GM18498 (cell line): ENCODE measurements at regions not wholly inside any gene's neighbourhood (a gene's known extent, or its start where the extent isn't known, plus 50 kb on each side); places are given as distances from the start of the nearest gene placed in this dataset.
A peak's percentile ranks its signal among the peaks of the same experiment; 100 is the strongest.

Source experiments
- ATAC-seq: cut with Tn5 transposase; IDR thresholded peaks from one replicate; pipeline ENCODE4 v1.9.1; 2021; ENCODE audit warnings: mild to moderate bottlenecking, moderate library complexity; ENCODE audit not compliant: unreplicated experiment

DNA sequence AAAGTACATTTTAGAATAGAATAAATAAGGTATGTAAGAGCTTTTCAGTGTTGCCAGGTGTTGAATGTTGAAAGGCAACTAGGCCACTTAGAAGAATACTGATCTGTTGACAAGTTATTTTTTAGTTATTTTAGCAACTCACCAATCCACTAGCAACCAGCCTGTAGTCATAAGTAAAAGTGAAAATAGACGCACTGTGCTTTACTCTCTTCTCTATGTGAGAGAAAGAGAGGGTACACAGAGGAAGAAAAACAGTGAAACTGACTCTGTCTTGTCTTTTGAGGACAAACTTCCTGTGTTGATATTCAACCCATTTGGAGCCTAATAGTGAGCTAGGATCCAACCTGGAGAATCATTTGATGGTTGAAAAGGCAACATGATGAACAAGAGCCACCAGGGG is 327.1 kb upstream of the GOLIM4 start:
- ATAC-seq = peak; percentile 51

DNA sequence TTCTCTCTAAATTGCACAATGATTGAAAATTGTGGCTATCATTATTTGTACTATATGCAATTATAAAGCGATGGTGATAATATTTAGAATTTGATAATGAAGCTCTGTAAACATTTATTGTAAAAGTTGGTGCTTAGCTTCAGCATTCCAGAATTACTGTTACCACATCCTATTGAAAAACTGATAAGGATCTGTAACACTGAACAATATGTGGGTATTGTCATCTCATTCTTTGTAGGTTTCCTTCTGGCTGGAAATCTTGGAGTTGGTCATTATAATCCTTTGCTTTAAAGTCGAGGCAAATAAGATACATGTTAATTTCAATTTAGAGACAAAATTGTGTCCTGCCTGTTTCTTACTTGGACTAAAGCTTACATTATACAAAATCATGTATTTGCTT is 323.4 kb upstream of the GOLIM4 start:
- no peak for ATAC-seq

DNA sequence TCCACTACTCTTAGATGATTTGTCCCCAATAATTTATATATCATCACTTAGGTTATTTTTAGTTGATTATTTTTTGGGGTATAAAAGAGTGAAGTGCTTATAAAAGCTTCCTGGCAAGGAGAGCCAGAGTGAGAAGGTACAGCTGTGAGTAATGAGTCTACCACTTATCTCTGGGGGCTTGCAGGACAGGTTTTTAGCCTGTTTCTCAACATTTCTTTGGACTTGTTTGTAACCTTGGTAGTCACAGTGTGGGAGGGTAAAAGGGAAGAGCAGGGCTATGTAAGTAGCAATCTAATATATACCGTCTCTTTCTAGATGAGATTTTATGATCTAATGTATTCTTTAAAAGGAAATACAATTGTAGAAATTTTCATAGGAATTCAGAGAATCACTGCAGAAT is 321.3 kb upstream of the GOLIM4 start:
- no peak for ATAC-seq

DNA sequence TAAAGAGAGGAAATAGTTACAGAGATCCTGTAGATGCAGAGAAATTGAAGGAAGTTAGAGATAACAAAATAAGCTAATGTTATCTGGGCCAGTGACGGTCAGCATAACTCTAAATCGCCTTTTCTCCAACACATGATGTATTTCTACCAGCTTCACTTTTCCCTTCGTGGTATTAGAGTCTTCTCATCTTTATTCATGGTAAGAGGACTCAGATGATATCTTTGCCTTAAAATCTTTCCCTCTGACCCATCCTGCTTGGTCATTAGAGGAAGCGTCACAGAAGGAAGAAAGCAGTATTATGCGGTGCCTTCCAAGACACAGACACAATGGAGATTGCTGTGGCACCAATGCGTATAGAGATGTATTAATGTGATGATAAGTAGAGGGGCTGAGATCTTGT is 320.7 kb upstream of the GOLIM4 start:
- ATAC-seq = no peak

DNA sequence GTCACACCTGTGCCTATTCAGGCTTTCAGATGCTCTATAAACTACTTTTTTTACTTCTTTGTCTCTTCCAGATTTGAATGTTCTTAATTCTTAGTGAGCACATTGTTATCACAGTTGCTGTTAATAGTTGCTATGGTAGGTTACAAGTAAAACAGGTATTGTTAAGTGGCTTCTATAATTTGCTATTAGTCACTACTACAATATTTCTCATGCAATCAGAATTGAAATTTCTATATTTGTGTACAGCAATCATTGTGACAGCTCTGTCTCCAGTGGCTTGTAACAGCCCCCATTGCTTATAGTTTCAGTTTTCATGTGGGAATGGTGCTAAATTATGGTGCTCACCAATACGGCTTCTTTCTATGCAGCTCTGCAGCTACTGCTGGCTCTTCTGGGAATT is 318.4 kb upstream of the GOLIM4 start:
- no peak for ATAC-seq

DNA sequence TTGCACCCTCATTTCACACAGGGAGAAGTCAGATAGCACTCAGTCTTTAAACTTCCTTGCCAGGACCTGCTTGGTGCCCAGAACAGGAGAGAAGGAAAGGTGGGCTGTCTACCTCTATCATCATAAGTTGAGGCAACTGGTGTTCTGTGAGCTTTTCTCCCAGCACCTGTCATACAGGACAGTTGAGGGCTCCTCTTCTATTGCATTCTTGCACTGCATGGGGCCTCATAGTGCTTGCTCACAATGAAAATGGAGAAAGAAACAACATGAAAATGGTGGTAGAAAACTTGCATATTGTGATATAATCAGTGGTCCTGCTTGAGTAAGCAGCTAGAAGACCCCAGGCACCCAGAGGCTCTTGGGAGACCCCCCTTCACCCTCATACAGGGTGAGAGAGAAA is 311.7 kb upstream of the GOLIM4 start:
- ATAC-seq = no peak

DNA sequence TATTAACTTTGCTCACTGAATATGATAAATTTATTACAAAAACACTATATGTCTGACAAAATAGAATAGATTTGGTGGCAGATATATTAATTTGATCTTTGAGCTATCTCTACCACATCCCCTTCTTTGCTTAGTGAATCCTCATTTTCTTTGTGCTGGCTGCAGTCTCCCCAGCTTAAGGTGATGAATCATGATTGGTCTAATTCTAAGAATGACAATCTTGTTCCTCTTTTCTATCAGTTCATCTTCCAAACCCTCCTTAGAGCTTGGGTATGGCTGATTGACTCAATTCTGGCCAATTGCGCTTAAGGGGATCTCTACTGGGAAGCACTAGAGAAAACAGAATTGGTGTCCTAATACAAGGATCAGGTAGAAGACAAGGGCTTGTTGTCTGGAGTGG is 309.6 kb upstream of the GOLIM4 start:
- no peak for ATAC-seq

DNA sequence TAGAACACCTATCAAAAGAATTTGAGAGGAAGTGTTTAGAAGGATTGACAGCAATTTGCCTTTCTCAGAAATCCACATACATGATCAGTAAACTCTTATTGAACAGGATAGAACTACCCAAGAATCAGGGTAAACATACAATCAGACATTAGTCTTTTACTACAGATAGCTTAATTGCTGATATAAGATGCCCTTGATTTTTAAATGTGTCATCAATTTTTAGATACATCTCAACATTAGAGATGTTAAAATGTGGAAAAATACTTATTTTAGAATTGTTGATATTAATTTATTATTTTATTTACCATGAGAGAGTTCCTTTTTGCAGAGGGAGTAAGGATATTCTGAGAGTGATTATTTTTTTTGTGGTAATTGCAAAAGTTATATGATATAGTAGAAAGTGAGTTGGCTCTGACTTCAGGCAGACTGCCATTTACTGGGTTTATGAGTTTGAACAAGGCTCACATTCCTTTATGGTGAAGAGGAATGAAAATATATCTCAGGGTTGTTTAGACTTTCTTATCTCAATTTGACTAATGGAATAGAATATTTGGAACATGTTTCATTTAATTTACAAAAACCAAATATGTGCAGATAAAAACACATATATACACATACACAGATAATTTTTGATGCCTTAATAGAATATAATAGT is 302.8 kb upstream of the GOLIM4 start:
- no peak for ATAC-seq

DNA sequence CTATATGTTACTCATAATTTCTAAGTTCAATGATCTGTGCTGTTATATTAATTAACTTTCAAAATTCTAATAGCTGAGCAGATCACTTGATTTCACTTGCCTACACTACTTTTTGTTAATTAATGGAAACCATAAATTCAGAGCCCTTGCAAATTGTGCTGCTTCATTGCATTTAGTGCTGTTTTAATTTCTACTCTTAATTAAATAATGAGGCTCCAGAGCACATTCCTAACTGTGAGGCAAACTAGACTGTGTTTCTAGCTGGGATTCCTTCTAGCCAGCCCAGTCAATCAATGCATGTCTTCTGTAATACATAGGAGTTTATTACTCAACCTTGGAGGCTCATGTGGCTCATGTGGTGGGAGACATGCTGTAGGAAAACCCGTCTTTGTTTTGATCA is 301.1 kb upstream of the GOLIM4 start:
- no peak for ATAC-seq

DNA sequence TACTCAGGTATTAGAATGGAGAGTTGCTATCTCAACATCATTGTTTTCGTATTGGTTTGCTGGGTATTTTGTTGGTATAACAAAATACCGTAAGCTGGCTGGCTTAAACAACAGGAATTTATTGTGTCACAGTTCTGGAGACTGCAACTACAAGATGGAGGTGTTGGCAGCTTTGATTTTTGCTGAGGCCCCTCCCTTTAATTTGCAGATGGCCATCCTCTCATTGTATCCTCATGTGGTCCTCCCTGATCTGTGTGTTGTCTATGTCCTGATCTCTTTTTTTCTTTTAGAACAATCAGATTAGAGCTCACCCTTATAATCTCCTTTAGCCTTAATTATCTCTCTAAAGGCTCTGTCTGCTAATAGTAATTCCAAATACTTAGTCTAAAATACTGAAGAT is 299.8 kb upstream of the GOLIM4 start:
- ATAC-seq = no peak

DNA sequence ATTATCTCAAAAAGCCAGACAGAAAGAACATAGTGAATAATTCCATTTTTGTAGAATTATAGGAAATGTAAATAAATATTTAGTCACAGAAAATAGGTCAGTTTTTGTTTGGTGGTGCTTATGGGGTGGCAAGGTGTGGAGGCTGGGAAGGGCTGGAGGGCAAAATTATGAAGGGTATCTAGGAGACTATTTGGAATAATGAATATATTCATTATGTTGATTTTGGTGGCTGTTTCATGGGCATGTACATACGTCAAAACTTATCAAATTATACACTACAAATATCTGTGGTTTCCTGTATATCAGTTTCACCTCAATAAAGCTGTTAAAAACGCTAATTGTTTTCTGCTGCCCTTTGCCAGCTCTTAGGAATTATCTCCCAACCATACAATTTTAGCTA is 298.7 kb upstream of the GOLIM4 start:
- ATAC-seq = no peak

DNA sequence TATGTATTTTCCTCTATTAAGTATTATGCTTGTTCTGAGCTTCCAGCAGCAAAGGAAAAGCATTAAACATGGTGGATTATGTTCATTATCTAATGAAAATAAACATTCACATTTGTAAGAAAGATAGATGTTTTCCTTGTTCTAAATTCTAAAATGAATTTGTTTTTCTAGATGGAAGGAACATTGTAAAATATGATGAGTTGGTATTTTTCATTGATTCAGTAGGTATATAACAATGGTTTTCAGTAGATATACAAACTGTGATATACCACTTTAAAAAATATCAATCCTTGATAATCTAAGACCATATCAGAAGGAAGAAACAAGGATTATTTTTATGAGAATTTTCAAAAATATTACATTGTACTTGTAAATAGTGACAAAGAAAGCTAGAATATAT is 290.6 kb upstream of the GOLIM4 start:
- ATAC-seq = no peak

DNA sequence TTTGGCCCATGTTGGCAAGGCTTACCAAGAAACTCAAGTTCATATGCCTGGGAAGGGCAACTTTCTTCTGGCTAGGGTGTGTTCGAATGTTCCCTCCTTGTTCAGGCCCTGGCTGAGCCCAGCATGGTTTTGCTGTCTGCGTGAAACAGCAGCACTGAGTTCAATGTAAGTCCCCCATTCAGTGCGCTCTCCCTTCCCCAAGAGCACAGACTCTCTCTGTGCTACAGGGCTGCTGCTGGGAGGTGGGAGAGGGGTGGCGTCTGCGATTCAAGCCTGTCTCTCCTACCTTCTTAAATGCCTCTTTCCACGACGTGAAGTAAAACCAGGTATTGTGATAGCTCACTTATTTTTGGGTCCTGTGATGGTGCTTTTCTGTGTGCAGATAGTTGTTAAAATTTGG is 289.3 kb upstream of the GOLIM4 start:
- no peak for ATAC-seq

DNA sequence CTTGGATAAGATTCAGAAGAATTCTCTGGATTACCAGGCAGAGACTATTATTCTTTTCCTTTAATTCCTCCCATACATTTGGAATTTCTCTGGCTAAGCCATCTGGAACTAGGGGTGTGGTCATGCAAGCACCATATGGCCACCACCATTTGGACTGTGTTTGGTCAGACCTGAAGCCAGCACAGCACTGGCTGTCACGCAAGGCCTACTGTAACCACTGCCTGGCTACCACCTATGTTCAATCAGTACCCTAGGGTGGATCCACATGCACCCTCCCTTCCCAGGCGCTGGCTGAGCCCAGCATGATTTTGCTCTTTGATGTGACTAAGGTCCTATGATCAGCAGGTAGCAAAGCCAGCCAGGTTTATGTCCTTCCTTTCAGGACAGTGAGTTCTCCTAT is 287.8 kb upstream of the GOLIM4 start:
- no peak for ATAC-seq

DNA sequence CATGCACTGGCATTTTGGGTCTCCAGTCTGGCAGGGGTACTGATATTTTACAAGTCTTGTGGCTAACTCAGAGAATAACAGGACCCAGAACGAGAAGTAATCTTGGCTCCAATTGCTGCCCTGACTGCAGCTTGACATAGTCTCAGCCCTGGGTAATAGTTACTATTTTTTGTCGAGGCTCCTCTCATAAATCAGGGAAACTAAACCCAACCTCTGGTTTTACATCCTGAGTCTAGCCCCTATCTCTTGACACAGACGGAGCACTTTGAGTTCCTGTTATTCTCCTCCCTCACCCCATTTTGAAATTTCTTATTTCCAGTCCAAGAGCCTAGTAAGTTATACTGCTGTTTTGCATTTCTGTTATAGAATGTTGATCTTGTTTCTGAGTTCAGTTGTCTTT is 276.1 kb upstream of the GOLIM4 start:
- ATAC-seq = no peak

DNA sequence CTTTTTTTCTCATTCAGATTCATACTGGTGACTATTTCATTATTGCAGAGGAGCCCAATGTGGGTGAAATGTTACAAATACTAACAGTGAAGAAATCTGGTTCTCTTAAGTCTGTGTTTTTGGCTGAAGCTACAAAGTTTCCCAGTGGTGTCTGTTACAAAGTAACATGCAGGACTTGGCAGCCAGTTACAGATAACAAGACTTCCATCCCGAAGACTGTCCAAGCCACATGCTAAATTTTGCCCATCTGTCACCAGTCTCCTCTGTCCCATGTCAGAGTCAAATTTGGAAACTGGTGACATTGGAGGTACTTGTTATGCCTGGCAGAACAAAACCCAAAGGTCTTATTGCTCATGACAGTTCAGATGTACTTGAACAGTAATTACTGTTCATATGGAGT is 269.2 kb upstream of the GOLIM4 start:
- no peak for ATAC-seq

DNA sequence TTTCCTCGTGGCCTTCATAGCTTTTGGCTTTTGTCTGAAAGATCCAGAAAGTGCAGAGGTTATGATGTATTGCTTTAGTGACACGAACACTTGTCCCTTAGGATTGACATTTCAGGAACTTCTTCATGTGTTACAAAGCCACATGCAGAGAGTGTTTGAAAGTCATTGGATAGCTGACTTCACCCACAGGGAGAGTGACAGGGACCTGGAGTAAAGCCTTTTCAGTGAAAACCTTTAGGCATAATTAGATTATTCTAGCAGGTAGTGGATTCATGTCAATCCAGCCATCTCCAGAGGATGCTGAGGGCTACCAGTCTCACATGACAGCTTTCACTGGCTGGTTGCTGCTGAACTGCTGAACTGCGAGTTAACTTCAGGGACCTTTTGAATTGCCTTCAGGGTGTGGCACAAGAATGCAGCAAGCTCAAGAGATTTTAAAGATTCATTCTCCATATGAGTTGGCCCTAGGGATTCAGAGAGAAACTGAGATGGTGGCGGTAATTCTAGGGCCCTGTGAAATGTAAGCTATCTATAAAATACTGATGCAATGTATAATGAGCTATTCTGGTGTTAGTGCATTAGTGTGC is 267.0 kb upstream of the GOLIM4 start:
- no peak for ATAC-seq

DNA sequence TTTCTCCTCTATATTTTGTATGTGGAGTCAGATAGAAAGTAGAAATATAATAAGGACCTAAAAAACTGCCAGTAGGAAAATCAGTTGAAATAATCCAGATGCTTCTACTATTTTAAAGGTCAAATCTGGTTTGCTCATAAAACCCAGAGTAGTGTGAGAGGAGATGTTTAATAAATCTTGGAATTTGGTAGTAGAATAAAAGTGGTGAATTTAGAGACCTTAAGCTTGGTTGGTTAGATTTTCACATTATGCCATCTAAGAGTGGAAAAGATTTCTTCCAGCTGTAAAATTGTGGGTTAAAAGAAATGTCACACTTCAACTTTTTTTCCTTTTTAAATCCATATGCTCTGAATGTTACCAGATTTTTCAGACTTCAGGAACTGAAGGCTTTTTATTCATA is 266.4 kb upstream of the GOLIM4 start:
- ATAC-seq = no peak

DNA sequence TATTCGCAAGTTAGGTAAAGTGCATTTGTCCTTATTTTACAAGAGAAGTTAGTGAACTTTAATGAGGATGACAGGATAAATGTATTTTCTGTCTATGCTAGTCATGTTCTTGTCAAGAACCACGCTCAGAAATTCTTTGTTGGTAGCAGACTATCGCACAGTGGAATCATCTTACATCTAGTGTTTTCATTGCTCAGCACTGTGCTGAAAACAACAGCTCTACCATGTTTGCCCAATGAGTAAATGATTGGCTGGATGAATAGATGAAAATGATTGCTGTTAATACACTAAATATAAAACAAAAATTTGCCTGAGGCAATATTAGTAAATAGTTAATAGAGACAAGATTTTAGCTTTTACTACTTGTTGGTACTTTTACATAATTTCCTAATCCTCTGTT is 265.3 kb upstream of the GOLIM4 start:
- no peak for ATAC-seq

DNA sequence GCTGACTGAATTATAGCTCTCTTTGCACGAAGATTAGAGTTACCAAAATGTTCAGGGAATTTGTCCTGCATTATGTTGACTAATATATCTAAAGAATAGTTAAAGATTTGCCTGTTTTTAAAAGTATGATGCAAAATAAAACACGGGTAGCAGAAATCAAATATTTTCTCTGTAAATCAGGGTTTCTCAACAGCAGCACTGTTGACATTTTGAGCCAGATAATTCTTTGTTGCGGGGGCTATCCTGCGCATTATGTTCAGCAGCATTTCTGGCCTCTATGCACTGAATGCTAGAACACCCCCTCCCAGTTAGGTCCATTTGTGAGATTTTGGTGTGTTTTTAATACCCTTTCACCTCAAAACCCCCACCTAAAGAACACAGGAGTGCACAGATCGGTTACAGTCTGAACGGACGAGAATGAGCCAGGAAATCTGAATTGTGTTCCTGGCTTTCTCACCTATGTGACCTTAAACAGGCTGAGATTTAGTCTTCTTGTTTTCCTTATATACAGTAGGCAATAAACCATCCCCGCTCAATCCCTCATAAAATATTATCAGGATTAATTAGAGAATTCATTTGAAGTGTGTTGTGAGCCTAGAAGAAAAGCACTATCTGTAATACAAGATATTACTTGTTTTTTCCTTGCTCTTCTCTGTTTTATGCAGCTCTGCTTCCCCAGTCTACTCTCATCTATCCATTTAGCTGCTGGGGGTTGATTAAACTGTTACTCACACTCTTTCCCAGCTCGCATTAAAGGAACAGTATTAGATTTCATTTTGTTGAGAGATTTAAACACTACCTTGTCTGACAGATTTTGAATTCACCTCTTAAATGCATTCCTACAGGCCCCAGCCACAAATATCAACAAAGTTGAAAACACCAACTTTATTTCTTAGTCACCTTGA is 247.5 kb upstream of the GOLIM4 start:
- no peak for ATAC-seq

DNA sequence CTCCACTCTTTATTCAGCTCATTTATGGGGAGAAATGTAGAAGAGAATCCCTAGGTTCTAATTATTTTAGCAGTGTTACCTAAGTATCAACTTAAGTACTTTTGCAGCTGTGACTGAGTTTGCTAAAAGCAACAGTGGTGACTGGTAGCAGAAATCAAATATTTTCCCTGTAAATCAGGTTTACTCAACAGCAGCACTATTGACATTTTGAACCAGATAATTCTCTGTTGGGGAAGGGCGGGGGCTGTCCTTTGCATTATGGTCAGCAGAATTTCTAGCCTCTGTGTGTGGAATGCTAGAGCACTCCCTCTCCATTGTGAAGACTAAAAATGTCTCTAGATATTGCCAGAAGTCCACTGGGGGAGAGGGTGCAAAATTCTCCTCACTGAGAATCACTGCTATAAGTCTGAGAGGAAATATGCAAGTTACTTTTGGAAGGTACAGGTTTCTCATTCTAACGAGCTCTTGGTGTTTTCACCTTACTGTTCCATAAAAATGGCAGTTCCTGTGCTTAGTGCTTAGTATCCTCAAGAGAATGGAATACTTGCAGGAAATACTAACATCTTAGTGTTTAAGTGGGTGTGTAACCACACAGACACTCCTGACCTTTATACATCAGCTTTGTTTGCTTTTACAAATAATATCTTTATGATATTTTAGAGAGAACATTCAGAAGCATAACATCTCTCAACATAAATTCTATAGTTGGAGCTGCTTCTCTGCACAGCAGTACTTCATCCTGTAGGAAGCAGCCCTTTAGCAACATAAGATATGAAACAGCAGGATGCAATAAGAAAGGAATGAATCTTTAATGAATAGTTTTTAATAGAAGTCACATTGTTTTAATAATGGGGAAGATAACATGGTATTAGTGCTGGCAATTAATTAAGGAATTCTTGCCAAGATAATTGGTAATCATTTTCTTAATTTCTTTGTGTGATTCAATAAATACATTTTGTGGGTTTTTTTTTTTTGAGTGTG is 246.5 kb upstream of the GOLIM4 start:
- no peak for ATAC-seq
